ENCODE measurements at regions not wholly inside any gene's neighbourhood (a gene's known extent, or its start where the extent isn't known, plus 50 kb on each side); places are given as distances from the start of the nearest gene placed in this dataset.

DNA sequence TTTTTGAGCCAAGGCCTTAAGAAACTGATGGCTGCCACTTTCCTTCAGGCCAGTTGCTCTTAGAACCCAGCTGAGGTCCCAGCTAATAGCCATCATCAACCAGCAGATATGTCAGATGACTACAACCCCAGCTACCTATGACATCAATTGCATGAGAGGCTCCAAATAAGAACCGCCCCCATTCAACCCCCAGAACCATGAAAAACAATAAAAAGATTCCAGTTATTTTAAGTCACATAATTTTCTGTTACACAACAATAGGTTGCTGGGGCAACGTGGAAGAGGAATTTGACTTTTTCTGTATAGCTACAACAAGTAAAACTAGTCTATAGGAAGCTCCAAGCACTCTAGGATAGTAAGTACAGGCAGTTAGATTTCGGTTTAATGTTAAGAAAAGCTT, 216.3 kb upstream of the MTNR1B start:
- Histone ChIP-seq H3K9me3 (no peaks in the 10 kb centered on the region), H3K27ac (no peak overlapping the region), H3K4me3 (no peak overlapping the region), H3K27me3 (replicated peaks; ENCODE audit: insufficient read depth) (no peaks in the 10 kb centered on the region), H3K4me1 (ENCODE audit: control insufficient read depth in 1 of 2, low read depth in 2 of 2) (no peaks in the 10 kb centered on the region), H3K36me3 (no peaks in the 10 kb centered on the region)
- no peak for DNase-seq (ENCODE audit: low spot score)
- ATAC-seq (ENCODE audit: insufficient number of reproducible peaks, low FRiP score, low read depth), result no peak
- TF ChIP-seq, protein P1, sequence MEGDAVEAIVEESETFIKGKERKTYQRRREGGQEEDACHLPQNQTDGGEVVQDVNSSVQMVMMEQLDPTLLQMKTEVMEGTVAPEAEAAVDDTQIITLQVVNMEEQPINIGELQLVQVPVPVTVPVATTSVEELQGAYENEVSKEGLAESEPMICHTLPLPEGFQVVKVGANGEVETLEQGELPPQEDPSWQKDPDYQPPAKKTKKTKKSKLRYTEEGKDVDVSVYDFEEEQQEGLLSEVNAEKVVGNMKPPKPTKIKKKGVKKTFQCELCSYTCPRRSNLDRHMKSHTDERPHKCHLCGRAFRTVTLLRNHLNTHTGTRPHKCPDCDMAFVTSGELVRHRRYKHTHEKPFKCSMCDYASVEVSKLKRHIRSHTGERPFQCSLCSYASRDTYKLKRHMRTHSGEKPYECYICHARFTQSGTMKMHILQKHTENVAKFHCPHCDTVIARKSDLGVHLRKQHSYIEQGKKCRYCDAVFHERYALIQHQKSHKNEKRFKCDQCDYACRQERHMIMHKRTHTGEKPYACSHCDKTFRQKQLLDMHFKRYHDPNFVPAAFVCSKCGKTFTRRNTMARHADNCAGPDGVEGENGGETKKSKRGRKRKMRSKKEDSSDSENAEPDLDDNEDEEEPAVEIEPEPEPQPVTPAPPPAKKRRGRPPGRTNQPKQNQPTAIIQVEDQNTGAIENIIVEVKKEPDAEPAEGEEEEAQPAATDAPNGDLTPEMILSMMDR (IDR thresholded peaks at IDR 0.05), result no peak

DNA sequence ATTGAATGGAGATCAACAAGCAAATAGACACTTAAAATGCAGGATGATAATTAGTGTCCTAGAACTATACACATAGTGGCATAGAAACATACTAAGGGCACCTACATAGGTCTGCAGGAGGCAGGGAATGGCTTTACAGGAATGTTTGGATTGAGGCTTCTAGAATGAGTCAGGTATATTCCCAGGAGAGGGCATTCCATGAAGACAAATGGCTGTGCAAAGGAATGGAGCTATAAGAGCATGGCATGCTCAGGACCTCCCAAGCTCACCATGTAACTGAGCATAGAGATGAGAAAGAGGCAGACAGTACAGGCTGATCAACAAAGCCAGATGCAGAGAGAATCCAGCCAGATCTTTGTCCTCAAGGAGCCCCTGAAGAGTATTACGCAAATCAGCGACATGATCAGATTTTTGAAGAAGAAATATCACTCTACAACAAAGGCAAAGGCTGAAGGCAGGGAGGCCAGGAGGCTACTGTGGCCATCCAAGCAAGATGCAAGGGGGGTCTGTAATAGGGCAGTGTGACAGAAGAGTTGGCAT, 211.1 kb upstream of the MTNR1B start:
- TF ChIP-seq, protein P1 (IDR thresholded peaks at IDR 0.05), result no peak
- Histone ChIP-seq H3K27ac (no peak overlapping the region), H3K27me3 (replicated peaks; ENCODE audit: insufficient read depth) (no peaks in the 10 kb centered on the region), H3K36me3 (no peaks in the 10 kb centered on the region), H3K4me3 (no peak overlapping the region), H3K9me3 (no peaks in the 10 kb centered on the region), H3K4me1 (ENCODE audit: control insufficient read depth in 1 of 2, low read depth in 2 of 2) (no peaks in the 10 kb centered on the region)
- ATAC-seq (ENCODE audit: insufficient number of reproducible peaks, low FRiP score, low read depth) (no peak), DNase-seq (ENCODE audit: low spot score) (no peak)

- Histone ChIP-seq H3K36me3 (no peaks in the 10 kb centered on the region), H3K4me3 (no peak overlapping the region), H3K27me3 (replicated peaks; ENCODE audit: insufficient read depth) (no peaks in the 10 kb centered on the region), H3K9me3 (no peaks in the 10 kb centered on the region), H3K27ac (no peak overlapping the region), H3K4me1 (ENCODE audit: control insufficient read depth in 1 of 2, low read depth in 2 of 2) (no peaks in the 10 kb centered on the region)
- DNase-seq (ENCODE audit: low spot score) (no peak), ATAC-seq (ENCODE audit: insufficient number of reproducible peaks, low FRiP score, low read depth) (no peak)
- TF ChIP-seq, protein P1 (IDR thresholded peaks at IDR 0.05), result no peak
Measured at GRCh38 chr11:92759571-92760214, 209.8 kb upstream of the MTNR1B start.

DNA sequence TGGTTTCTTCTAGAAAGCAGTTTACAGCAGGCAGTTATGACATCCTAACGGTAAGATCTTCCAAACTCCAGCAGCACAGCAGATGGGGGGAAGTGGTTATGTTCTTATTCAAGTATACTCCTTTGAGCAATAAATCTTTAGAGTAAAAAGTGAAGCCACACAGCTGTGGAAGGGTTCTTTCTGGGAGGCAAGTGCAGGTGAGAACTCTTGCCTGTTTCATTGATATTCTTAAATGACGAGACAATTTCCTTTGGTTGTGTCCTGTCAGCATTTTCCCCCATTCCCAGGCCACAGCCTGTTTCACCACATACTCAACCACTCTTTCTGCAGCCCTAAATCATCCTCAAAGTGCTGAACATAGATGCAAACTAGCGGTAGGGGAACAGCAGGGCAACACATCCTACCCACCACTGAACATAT, 207.3 kb upstream of the MTNR1B start:
- TF ChIP-seq, protein P1 (IDR thresholded peaks at IDR 0.05), result no peak
- ATAC-seq (ENCODE audit: insufficient number of reproducible peaks, low FRiP score, low read depth), result no peak
- no peak for DNase-seq (ENCODE audit: low spot score)

GRCh38 chr11:92763336-92763735, 206.1 kb upstream of the MTNR1B start:
- H3K4me3 ChIP-seq, result no peak overlapping the region
- TF ChIP-seq, protein P1 (IDR thresholded peaks at IDR 0.05), result no peak
- DNase-seq (ENCODE audit: low spot score) (no peak), ATAC-seq (ENCODE audit: insufficient number of reproducible peaks, low FRiP score, low read depth) (no peak)
- H3K9me3 ChIP-seq, result no peaks in the 10 kb centered on the region
- H3K27ac ChIP-seq, result no peak overlapping the region
- H3K27me3 ChIP-seq (replicated peaks; ENCODE audit: insufficient read depth), result no peaks in the 10 kb centered on the region
- H3K36me3 ChIP-seq, result no peaks in the 10 kb centered on the region
- peaks cover 0 to 12% of the 10 kb centered on the region in 2 donors for H3K4me1 ChIP-seq (ENCODE audit: control insufficient read depth in 1 of 2, low read depth in 2 of 2)

More for the DNA sequence above, 207.3 kb upstream of the MTNR1B start:
- no peak overlapping the region for H3K27ac ChIP-seq
- peaks cover 0 to 12% of the 10 kb centered on the region in 2 donors for H3K4me1 ChIP-seq (ENCODE audit: control insufficient read depth in 1 of 2, low read depth in 2 of 2)
- no peak overlapping the region for H3K4me3 ChIP-seq
- H3K27me3 ChIP-seq (replicated peaks; ENCODE audit: insufficient read depth), result no peaks in the 10 kb centered on the region
- H3K36me3 ChIP-seq, result no peaks in the 10 kb centered on the region
- H3K9me3 ChIP-seq, result no peaks in the 10 kb centered on the region

Measured in thoracic aorta (tissue), 2 donors.